ENCODE measurements at regions not wholly inside any gene's neighbourhood (a gene's known extent, or its start where the extent isn't known, plus 50 kb on each side); places are given as distances from the start of the nearest gene placed in this dataset.
"Not testable (repeated sequence)": the region's sequence is repeated elsewhere in the genome, so short reads cannot be mapped to it uniquely, and the experiment has no call there.

DNA sequence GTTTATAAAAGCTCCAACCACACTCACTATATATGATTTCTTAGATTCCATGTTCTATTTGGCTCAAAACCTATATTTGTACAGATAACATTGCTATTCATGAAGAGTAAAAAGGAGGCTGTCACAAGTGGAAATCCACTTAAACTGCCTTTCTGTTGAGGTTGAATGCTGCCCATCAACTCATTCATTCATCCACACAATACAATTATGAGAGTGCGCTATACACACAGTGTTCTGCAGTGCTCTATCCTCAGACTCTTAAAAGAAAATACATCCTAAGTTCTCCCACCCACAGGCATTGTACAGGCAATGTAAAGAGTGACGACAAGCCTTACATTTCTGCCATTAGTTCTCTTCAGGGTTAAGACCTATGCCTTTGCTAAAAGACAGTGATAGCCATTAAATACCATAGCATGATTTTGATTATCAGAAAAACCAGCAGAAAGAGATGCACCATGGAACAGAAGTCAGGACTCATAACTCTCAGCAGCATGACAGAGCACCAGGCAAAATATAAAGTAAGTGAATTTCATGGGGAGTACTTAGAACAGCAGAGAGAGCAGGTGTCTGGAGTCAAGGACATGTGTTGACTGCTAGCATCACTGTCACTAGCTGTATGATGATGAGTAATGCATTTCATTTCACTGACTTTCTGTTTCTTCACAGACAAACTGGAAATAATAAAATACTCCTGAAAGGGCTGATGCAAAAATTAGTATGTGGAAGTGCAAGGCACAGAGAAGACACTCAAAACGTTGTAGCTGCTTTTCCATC lies 218.0 kb downstream of the RBM26 start:
- Histone ChIP-seq H3K4me1 (ENCODE audit: control insufficient read depth, insufficient read depth, low read length) (no peaks in the 10 kb centered on the region), H3K9me3 (ENCODE audit: control insufficient read depth, low read length) (no peaks in the 10 kb centered on the region), H3K9ac (ENCODE audit: low read length) (no peak overlapping the region), H3K36me3 (ENCODE audit: control insufficient read depth, insufficient read depth, low read length, severe bottlenecking) (no peaks in the 10 kb centered on the region), H3K4me3 (ENCODE audit: low read length) (no peak overlapping the region), H3K27me3 (replicated peaks; ENCODE audit: control insufficient read depth, insufficient read depth, low read length) (no peaks in the 10 kb centered on the region)
- DNase-seq (ENCODE audit: low read depth), result no peak

GRCh38 chr13:79185580-79185979 lies 220.5 kb downstream of the RBM26 start:
- DNase-seq (ENCODE audit: low read depth), result no peak
- Histone ChIP-seq H3K9me3 (ENCODE audit: control insufficient read depth, low read length) (no peaks in the 10 kb centered on the region), H3K27me3 (replicated peaks; ENCODE audit: control insufficient read depth, insufficient read depth, low read length) (no peaks in the 10 kb centered on the region), H3K36me3 (ENCODE audit: control insufficient read depth, insufficient read depth, low read length, severe bottlenecking) (no peaks in the 10 kb centered on the region), H3K4me3 (ENCODE audit: low read length) (no peak overlapping the region), H3K4me1 (ENCODE audit: control insufficient read depth, insufficient read depth, low read length) (no peaks in the 10 kb centered on the region), H3K9ac (ENCODE audit: low read length) (no peak overlapping the region)

DNA sequence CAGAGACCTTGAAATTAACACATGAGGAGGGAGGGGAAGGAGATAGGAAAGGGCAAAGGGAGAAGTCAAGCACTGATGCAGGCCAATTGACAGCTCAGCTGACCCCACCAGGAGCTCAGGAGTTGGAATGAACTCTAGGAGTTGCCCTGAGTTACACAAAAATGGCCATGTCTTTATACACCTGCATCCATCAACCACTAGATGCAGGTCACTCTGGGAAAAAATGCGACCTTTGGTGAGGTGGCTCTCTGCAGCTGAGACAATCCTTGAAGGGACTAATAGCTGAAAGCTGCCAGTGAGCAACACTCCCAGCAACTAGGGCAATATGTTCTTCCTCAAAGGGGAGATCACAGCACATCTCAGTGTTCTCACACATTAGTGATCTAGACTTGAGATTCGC lies 222.8 kb downstream of the RBM26 start:
- no peaks in the 10 kb centered on the region for H3K4me1 ChIP-seq (ENCODE audit: control insufficient read depth, insufficient read depth, low read length)
- no peak for DNase-seq (ENCODE audit: low read depth)
- H3K9me3 ChIP-seq (ENCODE audit: control insufficient read depth, low read length), result no peaks in the 10 kb centered on the region
- no peaks in the 10 kb centered on the region for H3K27me3 ChIP-seq (replicated peaks; ENCODE audit: control insufficient read depth, insufficient read depth, low read length)
- no peak overlapping the region for H3K4me3 ChIP-seq (ENCODE audit: low read length)
- no peak overlapping the region for H3K9ac ChIP-seq (ENCODE audit: low read length)
- H3K36me3 ChIP-seq (ENCODE audit: control insufficient read depth, insufficient read depth, low read length, severe bottlenecking), result no peaks in the 10 kb centered on the region

GRCh38 chr13:79173691-79174090 lies 232.4 kb downstream of the RBM26 start:
- not testable (repeated sequence) for H3K4me1 ChIP-seq (ENCODE audit: control insufficient read depth, insufficient read depth, low read length); H3K9ac ChIP-seq (ENCODE audit: low read length); DNase-seq (ENCODE audit: low read depth); H3K36me3 ChIP-seq (ENCODE audit: control insufficient read depth, insufficient read depth, low read length, severe bottlenecking); H3K4me3 ChIP-seq (ENCODE audit: low read length); H3K27me3 ChIP-seq (replicated peaks; ENCODE audit: control insufficient read depth, insufficient read depth, low read length)
- H3K9me3 ChIP-seq (ENCODE audit: control insufficient read depth, low read length), result peaks cover 22% of the 10 kb centered on the region

GRCh38 chr13:79172924-79173323 lies 233.1 kb downstream of the RBM26 start:
- DNase-seq (ENCODE audit: low read depth); H3K4me1 ChIP-seq (ENCODE audit: control insufficient read depth, insufficient read depth, low read length); H3K9ac ChIP-seq (ENCODE audit: low read length); H3K4me3 ChIP-seq (ENCODE audit: low read length); H3K27me3 ChIP-seq (replicated peaks; ENCODE audit: control insufficient read depth, insufficient read depth, low read length); H3K36me3 ChIP-seq (ENCODE audit: control insufficient read depth, insufficient read depth, low read length, severe bottlenecking): not testable (repeated sequence)
- peaks cover 22% of the 10 kb centered on the region for H3K9me3 ChIP-seq (ENCODE audit: control insufficient read depth, low read length)

- no peak for DNase-seq (ENCODE audit: low read depth)
- no peaks in the 10 kb centered on the region for H3K27me3 ChIP-seq (replicated peaks; ENCODE audit: control insufficient read depth, insufficient read depth, low read length)
- peaks cover 15% of the 10 kb centered on the region for H3K9me3 ChIP-seq (ENCODE audit: control insufficient read depth, low read length)
- no peak overlapping the region for H3K4me3 ChIP-seq (ENCODE audit: low read length)
- H3K9ac ChIP-seq (ENCODE audit: low read length), result no peak overlapping the region
- no peaks in the 10 kb centered on the region for H3K4me1 ChIP-seq (ENCODE audit: control insufficient read depth, insufficient read depth, low read length)
- no peaks in the 10 kb centered on the region for H3K36me3 ChIP-seq (ENCODE audit: control insufficient read depth, insufficient read depth, low read length, severe bottlenecking)
These were observed 234.7 kb downstream of the RBM26 start for GRCh38 chr13:79171141-79172061.

GRCh38 chr13:79160818-79161217 lies 245.2 kb downstream of the RBM26 start:
- no peaks in the 10 kb centered on the region for H3K36me3 ChIP-seq (ENCODE audit: control insufficient read depth, insufficient read depth, low read length, severe bottlenecking)
- H3K4me3 ChIP-seq (ENCODE audit: low read length), result no peak overlapping the region
- no peaks in the 10 kb centered on the region for H3K4me1 ChIP-seq (ENCODE audit: control insufficient read depth, insufficient read depth, low read length)
- H3K9me3 ChIP-seq (ENCODE audit: control insufficient read depth, low read length), result no peaks in the 10 kb centered on the region
- no peak overlapping the region for H3K9ac ChIP-seq (ENCODE audit: low read length)
- DNase-seq (ENCODE audit: low read depth), result no peak
- H3K27me3 ChIP-seq (replicated peaks; ENCODE audit: control insufficient read depth, insufficient read depth, low read length), result no peaks in the 10 kb centered on the region

DNA sequence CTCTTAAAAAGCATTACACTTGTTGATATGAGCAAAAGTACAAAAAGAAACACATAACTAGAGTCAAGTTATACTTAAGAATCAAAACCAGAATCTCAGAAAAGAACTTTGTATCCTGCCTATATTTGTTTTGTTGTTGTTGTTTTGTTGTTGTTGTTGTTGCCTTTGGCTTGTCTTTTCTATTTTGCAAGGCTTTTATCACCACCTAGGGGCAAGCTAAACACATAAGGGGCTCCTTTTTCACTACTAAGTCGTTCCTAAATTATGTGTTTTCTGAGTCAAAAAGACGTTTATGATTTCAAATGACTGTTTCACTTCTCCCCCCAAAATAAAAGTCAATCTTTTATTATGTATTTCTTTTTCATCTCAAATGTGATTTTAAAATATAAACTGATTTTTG lies 250.2 kb downstream of the RBM26 start:
- no peak for DNase-seq (ENCODE audit: low read depth)
- Histone ChIP-seq H3K36me3 (ENCODE audit: control insufficient read depth, insufficient read depth, low read length, severe bottlenecking) (no peaks in the 10 kb centered on the region), H3K4me3 (ENCODE audit: low read length) (no peak overlapping the region), H3K4me1 (ENCODE audit: control insufficient read depth, insufficient read depth, low read length) (no peaks in the 10 kb centered on the region), H3K27me3 (replicated peaks; ENCODE audit: control insufficient read depth, insufficient read depth, low read length) (no peaks in the 10 kb centered on the region), H3K9me3 (ENCODE audit: control insufficient read depth, low read length) (no peaks in the 10 kb centered on the region), H3K9ac (ENCODE audit: low read length) (no peak overlapping the region)

DNA sequence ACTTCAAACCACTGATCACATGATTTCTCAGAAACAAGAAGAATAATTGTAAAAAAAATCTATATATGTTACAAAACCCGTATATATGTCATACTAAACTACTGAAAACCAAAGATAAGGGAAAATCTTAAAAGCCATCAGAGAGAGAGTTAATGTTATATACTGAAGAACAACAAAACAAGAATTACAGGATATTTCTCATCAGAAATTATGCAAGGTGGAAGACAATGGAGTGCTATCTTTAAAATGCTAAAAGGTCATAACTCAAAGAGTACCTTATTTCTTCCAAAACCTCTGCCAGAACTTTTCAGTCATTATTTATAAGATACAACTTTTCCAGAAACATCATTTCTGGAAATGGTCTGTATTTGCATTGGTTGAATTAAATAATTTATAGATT lies 256.8 kb downstream of the RBM26 start:
- no peak overlapping the region for H3K4me3 ChIP-seq (ENCODE audit: low read length)
- H3K27me3 ChIP-seq (replicated peaks; ENCODE audit: control insufficient read depth, insufficient read depth, low read length), result no peaks in the 10 kb centered on the region
- H3K9me3 ChIP-seq (ENCODE audit: control insufficient read depth, low read length), result peaks cover 12% of the 10 kb centered on the region
- no peaks in the 10 kb centered on the region for H3K4me1 ChIP-seq (ENCODE audit: control insufficient read depth, insufficient read depth, low read length)
- DNase-seq (ENCODE audit: low read depth), result no peak
- H3K36me3 ChIP-seq (ENCODE audit: control insufficient read depth, insufficient read depth, low read length, severe bottlenecking), result no peaks in the 10 kb centered on the region
- no peak overlapping the region for H3K9ac ChIP-seq (ENCODE audit: low read length)

DNA sequence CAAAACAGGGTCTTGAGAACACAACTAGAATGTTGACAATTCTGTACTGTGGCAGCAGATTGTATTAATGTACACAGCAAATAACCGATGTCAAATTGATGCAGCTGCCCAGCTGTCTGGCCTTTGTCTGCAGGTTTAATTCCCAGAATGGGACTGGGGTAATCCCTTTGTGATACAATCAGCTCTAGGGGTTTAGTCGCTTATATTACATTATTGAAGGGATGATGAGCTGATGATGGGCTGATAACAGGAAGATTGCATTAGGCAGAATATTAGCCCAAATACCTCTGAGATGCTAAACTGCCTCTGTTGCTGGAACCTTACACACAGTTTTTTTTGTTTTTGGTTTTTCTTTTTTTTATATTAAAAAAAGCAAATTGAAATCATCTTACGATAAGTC lies 265.0 kb downstream of the RBM26 start:
- Histone ChIP-seq H3K4me3 (ENCODE audit: low read length) (no peak overlapping the region), H3K9me3 (ENCODE audit: control insufficient read depth, low read length) (peaks cover 6% of the 10 kb centered on the region), H3K36me3 (ENCODE audit: control insufficient read depth, insufficient read depth, low read length, severe bottlenecking) (no peaks in the 10 kb centered on the region), H3K4me1 (ENCODE audit: control insufficient read depth, insufficient read depth, low read length) (no peaks in the 10 kb centered on the region), H3K27me3 (replicated peaks; ENCODE audit: control insufficient read depth, insufficient read depth, low read length) (no peaks in the 10 kb centered on the region), H3K9ac (ENCODE audit: low read length) (no peak overlapping the region)
- DNase-seq (ENCODE audit: low read depth), result no peak

- H3K9me3 ChIP-seq (ENCODE audit: control insufficient read depth, low read length), result peaks cover 6% of the 10 kb centered on the region
- no peaks in the 10 kb centered on the region for H3K4me1 ChIP-seq (ENCODE audit: control insufficient read depth, insufficient read depth, low read length)
- no peak overlapping the region for H3K9ac ChIP-seq (ENCODE audit: low read length)
- H3K36me3 ChIP-seq (ENCODE audit: control insufficient read depth, insufficient read depth, low read length, severe bottlenecking), result no peaks in the 10 kb centered on the region
- peak; percentile 3 for DNase-seq (ENCODE audit: low read depth)
- no peak overlapping the region for H3K4me3 ChIP-seq (ENCODE audit: low read length)
- no peaks in the 10 kb centered on the region for H3K27me3 ChIP-seq (replicated peaks; ENCODE audit: control insufficient read depth, insufficient read depth, low read length)
These were observed 277.9 kb downstream of the RBM26 start for GRCh38 chr13:79128158-79128557.

All from adipocyte (in vitro differentiated cells).